AG09319 (cell line): ENCODE measurements at regions not wholly inside any gene's neighbourhood (a gene's known extent, or its start where the extent isn't known, plus 50 kb on each side); places are given as distances from the start of the nearest gene placed in this dataset.

Experiments
- DNase-seq: peaks from one replicate; pipeline ENCODE4 v3.0.0-alpha.2; 2010; ENCODE audit warnings: low read depth; ENCODE audit errors: extremely low read depth
- TF ChIP-seq, protein P1 (sequence below): IDR thresholded peaks from 2 replicates; pipeline ENCODE4 v1.5.1; 2011; ENCODE audit warnings: low read depth, mild to moderate bottlenecking, inconsistent platforms, low read length, moderate library complexity

DNA sequence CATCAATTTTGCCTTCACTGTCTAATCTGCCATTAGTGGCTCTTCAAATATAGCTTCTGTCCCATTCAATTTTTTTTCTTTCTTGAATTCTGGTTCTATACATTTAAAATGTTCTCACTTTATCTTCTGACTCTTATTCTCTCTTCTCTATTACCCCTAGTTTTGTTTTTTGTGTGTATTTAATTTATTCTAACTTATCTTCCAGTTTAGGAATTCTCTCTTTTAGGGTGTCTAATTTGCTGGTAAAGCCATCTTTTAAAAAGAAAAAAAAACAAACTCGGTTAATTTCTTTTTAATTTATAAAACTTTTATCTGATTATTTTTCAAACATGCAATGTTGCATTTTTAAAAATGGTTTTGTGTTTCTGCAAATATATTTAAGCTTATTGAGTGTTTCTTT is 80.3 kb upstream of the OXGR1 start:
- TF ChIP-seq, protein P1, sequence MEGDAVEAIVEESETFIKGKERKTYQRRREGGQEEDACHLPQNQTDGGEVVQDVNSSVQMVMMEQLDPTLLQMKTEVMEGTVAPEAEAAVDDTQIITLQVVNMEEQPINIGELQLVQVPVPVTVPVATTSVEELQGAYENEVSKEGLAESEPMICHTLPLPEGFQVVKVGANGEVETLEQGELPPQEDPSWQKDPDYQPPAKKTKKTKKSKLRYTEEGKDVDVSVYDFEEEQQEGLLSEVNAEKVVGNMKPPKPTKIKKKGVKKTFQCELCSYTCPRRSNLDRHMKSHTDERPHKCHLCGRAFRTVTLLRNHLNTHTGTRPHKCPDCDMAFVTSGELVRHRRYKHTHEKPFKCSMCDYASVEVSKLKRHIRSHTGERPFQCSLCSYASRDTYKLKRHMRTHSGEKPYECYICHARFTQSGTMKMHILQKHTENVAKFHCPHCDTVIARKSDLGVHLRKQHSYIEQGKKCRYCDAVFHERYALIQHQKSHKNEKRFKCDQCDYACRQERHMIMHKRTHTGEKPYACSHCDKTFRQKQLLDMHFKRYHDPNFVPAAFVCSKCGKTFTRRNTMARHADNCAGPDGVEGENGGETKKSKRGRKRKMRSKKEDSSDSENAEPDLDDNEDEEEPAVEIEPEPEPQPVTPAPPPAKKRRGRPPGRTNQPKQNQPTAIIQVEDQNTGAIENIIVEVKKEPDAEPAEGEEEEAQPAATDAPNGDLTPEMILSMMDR = no peak
- DNase-seq = no peak

DNA sequence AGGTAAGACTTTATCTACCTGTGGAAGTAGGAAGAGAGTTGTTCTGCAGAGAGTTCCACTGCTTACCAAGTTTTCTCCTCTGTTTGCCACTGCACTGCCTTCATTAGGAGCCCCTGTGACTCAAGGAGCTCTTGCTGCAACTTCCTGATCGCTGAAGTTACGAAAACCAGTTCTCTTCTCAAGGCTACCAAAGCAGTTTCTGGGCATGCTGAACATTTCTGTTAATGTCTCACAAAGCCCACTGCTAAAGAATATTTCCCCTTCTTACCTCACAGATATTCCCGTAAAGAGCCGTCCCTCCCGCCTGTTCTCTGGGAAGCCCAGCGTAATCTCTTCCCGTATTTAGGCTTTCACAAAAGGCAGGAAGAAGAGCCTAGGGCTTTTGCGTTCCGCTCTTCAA is 82.6 kb upstream of the OXGR1 start:
- TF ChIP-seq, protein P1 = no peak
- peak; percentile 4 for DNase-seq

DNA sequence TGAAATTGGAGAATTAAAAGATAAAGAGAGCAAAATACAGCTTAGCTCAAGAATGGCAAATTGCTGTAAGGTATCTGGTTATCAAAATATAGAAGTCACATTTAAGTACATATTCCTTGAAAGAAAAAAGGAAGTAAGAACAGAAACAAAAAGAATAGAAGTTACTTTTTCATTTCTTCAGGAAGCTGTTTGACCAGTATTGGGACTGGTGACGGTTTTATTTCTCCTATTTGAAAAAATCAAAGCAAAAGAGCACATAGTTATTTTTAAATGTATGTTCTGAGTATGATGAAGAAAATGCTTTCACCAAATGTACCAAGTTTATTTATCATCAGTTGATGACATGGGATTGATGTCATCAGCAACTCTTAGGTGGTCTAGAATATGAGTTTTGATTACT is 83.1 kb upstream of the OXGR1 start:
- DNase-seq = no peak
- TF ChIP-seq, protein P1 = no peak

DNA sequence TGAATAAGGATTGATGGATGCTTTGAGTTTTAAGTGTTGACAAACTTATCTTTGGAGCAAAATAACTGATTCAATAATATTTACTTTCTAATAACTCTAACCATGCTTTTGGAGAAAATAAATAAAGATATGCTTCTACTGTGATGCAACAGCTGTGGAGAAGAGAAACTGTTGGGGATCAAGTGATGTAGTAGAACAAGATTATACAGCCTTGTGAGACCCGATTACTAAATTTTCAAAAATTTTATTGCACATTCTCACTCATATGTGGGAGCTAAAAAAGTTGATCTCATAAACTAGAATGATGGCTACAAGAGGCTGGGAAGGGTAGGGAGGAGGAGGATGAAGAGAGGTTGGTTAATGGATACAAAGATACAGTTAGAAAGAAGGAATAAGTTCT is 85.5 kb upstream of the OXGR1 start:
- TF ChIP-seq, protein P1 = no peak
- no peak for DNase-seq

DNA sequence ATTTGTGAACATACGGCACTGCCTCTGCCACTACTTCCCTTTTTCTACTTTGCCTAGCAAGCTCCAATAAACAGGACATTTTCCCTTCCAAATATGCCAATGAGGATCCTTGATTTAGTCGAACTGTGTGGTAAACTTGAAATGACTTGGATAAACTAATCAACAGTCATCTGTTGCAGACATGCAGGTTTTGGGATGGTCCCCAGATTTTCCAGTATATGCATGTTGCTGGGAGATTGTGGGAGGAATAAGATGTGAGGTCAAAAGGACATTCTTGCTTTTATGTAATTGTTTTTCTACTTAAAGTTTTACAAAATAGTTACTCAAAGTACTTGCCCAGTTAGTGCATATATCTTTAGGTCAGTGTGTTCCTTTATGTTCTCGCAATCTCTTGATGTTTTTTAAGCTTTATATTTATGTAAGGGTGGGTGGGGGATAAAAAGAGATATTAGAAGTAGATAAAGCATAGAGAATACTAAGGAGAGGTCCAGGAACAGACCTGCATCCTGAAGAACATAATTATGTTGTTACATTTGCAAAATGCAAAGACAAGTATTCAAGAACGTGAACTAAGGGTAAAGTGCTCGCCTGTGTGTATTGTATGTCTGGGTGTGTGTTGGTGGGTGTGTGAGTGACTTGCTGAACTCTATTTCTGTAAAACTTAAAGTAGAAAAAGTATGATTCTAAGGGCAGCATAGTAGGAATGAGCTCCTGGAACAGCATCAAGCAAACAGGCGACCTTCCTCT is 88.4 kb upstream of the OXGR1 start:
- TF ChIP-seq, protein P1 = no peak
- DNase-seq = no peak

DNA sequence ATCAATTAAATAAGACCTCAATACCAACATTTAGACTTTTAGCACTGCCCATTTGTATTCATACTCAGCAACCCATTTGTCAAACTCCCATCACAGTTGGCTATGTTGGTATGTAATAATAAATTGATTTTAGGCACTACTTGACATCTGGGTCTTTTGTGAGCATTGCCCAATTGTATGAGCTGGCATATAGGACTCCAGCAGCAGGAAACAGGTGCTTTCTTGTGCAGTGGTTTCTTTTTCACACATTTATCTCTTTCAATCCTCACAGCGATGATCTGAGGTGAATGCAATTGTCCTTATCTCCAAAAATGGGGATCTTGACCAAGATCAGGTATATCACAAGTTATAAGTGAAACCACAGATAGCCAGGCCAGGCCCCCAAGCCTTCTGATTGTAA is 96.9 kb upstream of the OXGR1 start:
- TF ChIP-seq, protein P1 = no peak
- DNase-seq = no peak

DNA sequence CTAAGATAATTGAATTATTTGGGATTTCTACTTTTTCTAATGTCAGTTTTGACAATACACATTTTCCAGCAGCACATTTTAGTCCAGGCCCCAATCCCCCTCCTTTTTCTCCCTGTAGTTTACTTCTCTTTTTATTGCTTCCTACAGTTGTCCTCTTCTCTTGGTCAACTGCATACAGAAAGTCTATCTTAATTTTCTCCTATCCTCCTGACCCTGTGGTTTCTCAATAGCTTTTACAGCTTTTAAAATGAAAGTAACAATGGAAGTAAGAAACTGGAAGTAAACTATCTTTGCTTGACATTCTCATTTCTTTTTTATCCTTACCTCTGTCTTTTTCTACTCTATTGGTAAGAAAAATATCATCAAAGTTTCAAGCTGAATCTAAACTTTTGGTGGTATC is 106.5 kb upstream of the OXGR1 start:
- TF ChIP-seq, protein P1 = no peak
- no peak for DNase-seq
